NCI-H748 (cell line): ENCODE measurements at regions not wholly inside any gene's neighbourhood (a gene's known extent, or its start where the extent isn't known, plus 50 kb on each side); places are given as distances from the start of the nearest gene placed in this dataset.
"Not testable (repeated sequence)": the region's sequence is repeated elsewhere in the genome, so short reads cannot be mapped to it uniquely, and the experiment has no call there.

Experiments
- DNase-seq: peaks from one replicate; lab custom pipeline; 2025; ENCODE audit not compliant: unreplicated experiment; lab: John Stamatoyannopoulos, UW

DNA sequence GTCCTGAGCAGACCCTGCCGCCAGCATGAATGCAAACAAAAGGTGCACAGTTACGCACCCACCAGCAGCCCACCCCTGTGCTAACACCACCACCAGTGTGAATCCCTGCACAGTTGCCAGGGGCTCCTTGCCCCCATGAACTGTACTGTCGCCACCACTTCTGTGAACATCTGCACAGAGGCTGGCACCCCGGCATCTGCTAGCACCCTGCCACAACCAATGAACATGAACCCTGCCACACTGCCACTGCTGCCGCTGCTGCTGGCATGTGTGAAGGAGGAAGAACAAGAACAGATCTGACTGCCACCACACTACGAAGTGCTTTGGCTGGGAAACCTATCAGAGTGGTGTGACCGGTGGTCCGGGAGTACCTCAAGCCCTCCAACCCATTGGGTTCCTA lies 261.3 kb downstream of the PARM1 start:
- DNase-seq, result no peak

- DNase-seq, result not testable (repeated sequence)
Measured at GRCh38 chr4:75192182-75192581, 259.3 kb downstream of the PARM1 start.

DNA sequence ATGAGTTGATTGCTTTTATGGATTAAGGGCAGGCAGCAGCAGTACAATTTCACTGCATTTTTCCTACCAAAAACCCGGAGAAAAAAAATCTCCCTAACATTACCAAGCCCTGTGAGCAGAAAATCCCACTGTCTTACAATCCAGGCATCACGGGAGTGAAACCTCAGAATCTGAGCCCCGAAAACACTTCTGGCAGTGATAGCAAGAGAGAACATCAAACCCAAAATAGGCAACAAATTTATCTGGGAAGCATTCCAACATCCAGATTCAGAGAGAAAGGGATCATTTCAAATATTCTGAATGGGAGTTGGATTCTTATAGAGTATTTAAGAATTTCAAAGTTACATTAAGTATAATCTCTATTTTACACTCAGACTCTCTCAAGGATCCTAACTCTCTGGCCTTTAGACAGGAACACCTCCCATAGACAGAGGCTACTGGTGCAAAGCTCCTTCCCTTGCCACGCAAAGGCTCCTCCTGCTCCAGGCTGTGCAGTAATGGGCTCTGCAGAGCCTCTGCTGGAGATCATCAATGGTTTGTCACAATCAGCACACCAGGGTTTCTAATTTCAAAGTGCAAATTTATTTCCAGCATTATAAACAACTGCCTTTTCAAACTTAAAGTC lies 256.9 kb downstream of the PARM1 start:
- no peak for DNase-seq

GRCh38 chr4:75180790-75181776 lies 248.2 kb downstream of the PARM1 start:
- DNase-seq, result no peak

DNA sequence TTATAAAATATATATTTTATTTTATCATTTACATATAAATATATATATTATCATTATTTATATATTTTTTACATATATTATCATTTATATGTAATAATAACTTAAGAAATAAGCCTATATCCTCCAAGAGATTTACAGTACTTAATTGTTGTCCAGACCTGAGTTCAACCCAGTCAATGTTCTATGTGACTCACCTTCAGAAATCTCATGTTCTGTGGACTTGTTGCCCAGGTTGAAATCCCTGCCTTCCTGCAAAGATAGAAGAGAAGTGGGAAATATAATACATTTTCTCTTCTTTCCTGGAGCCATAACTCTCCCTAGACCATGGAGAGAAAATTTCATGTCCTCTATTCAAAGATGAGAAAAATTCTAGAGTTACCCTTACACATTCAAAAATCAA lies 247.3 kb downstream of the PARM1 start:
- DNase-seq, result no peak

DNA sequence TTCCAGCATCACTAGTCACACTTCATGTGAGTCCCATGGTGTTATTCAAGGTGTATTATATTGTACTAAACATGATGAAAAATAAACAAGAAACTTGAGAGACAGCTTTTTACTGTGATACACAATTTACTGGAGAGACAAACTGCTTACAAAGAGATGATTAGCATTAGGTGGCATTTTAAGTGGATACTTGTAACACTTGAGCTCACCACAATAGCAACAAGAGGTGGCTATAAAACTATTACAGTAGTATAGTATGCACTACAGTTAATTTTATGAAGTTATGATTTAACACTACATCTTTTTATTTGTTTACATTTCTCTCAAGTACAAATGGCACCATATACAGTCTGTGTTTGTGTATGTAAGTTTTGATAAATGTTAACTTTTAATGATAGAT lies 246.6 kb downstream of the PARM1 start:
- DNase-seq, result peak; percentile 50

DNA sequence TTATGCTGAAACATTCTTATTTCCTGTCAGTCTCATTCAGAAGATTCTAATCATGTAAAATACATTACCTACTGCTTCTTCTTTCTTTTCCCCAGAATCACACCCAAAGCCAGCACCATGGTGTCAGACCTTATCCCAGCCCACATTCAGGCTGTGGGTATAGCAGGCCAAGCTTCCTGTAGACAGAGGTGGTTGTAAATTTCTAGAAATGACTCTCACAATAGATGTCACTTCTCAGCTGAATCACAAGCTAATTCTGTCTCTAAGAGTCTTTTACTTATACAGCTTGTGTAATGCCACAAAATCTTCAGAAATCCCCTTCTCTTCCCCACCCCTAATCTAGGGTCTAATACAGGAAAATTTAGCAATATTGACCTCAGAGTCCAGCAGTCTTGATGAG lies 239.6 kb downstream of the PARM1 start:
- no peak for DNase-seq

GRCh38 chr4:75169427-75169826 lies 236.5 kb downstream of the PARM1 start:
- DNase-seq, result peak; percentile 75

DNA sequence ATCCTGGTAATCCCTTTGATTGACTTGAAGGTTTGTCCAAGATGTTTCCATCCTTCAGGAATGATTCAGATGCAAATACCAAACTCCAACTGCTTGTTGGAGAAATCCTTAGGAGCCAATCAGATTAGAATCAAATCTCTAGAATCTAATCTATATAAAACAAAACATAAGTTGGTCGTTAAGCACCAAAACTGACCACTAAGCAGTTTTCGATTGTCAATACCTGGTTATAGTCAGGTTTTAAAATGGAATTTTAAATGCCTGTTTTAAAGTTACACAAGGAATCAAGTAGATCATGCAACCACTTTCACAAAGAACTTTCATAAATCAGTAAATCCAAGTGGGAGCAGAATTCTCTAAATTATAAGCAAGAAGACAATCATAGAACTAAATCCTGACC lies 236.1 kb downstream of the PARM1 start:
- no peak for DNase-seq

DNA sequence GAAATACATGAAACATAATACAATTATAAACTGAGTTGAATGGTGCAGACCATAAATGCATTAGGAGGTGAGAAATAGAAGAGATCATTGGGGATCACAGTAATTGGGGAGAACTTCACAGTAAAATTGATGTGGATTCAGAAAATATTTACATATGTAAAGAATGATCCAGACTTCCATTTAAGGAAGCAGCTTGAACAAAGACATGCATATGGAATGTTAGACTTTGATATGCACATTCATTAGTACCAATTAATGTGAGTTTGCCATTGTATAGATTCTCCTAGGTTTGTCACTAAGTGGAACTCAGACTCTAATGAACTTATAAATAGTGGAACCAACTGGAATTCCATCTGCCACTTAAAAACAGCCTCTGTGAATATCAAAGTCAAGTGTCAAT lies 235.6 kb downstream of the PARM1 start:
- no peak for DNase-seq

DNA sequence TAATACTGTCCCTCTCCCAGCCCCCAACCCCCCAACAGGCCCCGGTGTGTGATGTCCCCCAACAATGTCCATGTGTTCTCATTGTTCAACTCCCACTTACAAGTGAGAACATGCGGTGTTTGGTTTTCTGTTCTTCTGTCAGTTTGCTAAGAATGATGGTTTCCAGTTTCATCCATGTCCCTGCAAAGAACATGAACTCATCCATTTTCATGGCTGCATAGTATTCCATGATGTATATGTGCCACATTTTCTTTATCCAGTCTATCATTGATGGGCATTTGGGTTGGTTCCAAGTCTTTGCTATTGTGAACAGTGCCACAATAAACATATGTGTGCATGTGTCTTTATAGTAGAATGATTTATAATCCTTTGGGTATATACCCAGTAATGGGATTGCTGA lies 232.2 kb downstream of the PARM1 start:
- not testable (repeated sequence) for DNase-seq

DNA sequence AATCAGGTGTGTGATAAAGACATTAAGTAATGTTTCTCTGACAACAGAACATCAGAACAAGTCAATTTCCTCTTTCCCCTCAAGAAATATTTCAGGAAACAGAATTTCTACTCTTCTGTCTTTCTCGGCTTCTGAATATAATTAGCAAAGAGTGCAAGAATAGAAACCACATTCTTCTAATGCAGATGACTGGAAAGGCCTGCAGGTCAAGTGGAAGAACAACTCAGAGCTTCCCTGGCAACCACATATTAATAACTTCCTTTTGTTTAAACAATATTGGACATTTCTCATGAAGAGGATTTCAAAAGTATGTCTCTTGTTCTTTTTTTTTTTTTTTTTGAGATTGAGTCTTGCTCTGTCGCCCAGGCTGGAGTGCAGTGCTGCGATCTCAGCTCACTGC lies 225.5 kb downstream of the PARM1 start:
- no peak for DNase-seq

DNA sequence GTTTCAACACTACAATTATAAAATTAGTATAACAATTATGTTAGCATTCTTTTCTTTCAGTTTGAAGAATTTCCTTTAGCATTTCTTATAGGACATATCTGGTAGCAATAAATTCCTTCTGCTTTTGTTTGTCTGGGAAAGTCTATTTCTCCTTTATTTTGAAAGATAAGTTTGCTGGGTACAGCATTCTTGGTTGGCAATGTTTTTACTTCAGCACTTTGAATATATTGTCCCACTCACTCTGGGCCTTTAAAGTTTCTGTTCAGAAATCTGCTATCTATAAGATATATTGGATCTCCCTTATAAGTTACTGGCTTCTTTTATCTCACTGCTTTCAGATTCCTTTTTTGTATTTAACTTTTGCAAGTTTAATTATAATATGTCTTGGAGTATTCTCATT lies 222.1 kb downstream of the PARM1 start:
- DNase-seq, result no peak

- DNase-seq, result no peak
Measured at GRCh38 chr4:75146223-75146622, 213.3 kb downstream of the PARM1 start.

DNA sequence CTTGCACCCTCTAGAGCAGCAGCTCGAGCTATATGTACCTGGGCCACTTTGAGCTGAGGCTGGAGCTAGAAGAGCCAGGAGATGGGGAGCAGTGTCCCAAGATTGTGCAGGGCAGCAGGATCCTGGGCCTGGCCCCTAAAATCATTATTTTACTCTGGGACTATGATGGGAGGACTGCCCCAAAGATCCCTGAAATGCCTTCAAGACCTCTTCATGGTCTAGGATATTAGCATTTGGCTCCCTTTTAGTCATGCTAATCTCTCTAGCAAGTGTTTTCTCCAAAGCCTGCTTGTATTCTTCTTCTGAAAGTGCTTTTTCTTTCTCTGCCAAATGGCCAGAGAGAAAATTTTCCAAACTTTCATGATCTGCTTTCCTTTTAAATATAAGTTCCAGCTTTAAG lies 211.6 kb downstream of the PARM1 start:
- no peak for DNase-seq

- DNase-seq, result no peak
Measured at GRCh38 chr4:75142850-75143249, 209.9 kb downstream of the PARM1 start.

- no peak for DNase-seq
Measured at GRCh38 chr4:75142382-75142781, 209.5 kb downstream of the PARM1 start.

DNA sequence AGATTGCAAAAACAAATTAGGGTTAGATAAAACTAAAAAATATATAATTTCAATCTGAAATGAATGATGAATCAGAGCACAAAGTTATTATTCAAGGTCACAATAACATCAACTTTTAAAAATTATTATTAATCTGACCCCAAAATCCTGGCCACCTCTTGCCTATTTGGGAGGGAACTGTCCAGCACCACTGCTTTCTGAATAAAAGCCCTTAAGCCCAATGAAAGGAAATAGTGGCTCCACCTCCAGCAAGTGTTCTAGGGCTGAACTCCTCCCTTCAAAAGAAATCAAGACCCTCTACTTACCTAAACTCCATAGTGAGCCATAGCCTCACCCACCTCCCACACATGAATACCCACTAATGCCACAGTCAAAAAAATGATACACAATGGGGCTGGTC lies 208.2 kb downstream of the PARM1 start:
- DNase-seq, result no peak

- no peak for DNase-seq
Measured at GRCh38 chr4:75137302-75137701, 204.4 kb downstream of the PARM1 start.

DNA sequence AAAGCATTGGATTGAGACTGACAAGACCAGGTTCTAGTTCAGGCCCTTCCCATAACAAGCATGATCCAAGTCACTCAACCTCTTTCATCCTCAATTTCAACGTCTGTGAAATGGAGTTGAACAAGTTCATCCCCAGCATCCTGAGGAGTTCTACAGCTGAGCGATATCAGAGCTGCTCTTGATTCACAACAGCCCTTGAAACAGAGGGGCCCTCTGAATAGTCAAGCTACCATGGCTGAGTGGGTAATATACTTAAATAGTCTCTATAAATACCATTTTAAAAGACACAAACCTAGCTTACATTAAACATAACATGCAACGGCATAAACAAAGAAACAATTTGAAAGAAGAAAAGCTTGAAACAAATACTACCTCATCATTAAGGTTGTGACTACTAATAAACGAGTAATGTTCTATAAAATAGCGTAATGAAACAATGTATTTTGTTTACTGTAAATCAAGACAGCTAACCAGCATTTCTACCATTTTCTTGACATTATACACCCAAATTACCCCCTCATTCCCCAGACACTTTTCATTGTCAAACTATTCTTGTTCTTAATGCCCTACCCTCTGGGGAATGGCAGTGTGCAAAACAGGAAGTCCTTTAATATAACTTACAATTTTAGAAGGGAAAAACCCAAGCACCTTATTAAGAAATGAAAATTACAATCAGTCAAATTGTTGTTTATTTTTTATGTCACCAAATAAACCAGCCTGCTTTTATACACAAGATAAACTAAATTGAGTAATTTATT lies 202.3 kb downstream of the PARM1 start:
- DNase-seq, result no peak

DNA sequence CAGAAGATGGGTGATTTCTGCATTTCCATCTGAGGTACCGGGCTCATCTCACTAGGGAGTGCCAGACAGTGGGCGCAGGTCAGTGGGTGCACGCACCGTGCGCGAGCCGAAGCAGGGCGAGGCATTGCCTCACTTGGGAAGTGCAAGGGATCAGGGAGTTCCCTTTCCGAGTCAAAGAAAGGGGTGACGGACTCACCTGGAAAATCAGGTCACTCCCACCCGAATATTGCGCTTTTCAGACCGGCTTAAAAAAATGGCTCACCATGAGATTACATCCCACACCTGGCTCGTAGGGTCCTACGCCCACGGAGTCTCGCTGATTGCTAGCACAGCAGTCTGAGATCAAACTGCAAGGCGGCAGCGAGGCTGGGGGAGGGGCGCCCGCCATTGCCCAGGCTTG lies 194.0 kb downstream of the PARM1 start:
- peak; percentile 28 for DNase-seq

DNA sequence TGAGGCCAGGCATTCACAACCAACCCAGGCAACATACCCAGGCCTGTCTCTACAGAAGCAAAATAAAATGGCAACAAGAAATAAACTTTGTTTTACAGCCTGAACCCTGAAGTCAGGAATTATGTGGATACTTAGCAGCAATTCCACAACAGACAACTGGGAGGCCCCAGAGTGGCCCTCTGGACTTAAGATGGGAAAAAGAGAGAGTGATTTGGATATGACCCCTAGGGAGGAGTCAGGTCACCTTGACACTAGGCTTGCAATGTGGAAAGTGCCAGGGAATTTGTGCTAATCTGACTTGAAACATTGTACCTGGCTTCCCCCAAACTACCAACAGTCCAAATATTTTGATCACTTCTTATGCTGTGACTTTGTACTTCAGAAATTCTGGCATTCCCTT lies 193.1 kb downstream of the PARM1 start:
- peak; percentile 18 for DNase-seq
